IMR-90 (cell line): ENCODE measurements at regions not wholly inside any gene's neighbourhood (a gene's known extent, or its start where the extent isn't known, plus 50 kb on each side); places are given as distances from the start of the nearest gene placed in this dataset.

Experiments
- BHLHE40 ChIP-seq: fragments of 150-350 bp; IDR thresholded peaks from 2 replicates; pipeline ENCODE4 v1.6.1; 2016; ENCODE audit warnings: mild to moderate bottlenecking, low read depth, low read length
- MAFK ChIP-seq: IDR thresholded peaks from 2 replicates; pipeline ENCODE4 v1.6.1; 2012; ENCODE audit warnings: low read depth, low read length, improper control_type of control experiment
- MAZ ChIP-seq: IDR thresholded peaks from 2 replicates; pipeline ENCODE4 v1.6.1; 2012; ENCODE audit warnings: low read depth, mild to moderate bottlenecking, low read length, improper control_type of control experiment, moderate library complexity, borderline replicate concordance
- MXI1 ChIP-seq: IDR thresholded peaks from 2 replicates; pipeline ENCODE4 v1.6.1; 2012; ENCODE audit warnings: low read depth, mild to moderate bottlenecking, low read length, moderate library complexity, borderline replicate concordance
- POLR2A ChIP-seq: IDR thresholded peaks from 2 replicates; pipeline ENCODE4 v1.6.1; 2012; ENCODE audit warnings: mild to moderate bottlenecking, low read depth, low read length
- RAD21 ChIP-seq: IDR thresholded peaks from 2 replicates; pipeline ENCODE4 v1.6.1; 2012; ENCODE audit warnings: low read length, improper control_type of control experiment
- RFX5 ChIP-seq: IDR thresholded peaks from 2 replicates; pipeline ENCODE4 v1.8.0; 2012; ENCODE audit warnings: low read depth, mild to moderate bottlenecking, low read length, moderate library complexity
- SMC3 ChIP-seq: fragments of 150-350 bp; IDR thresholded peaks from 2 replicates; pipeline ENCODE4 v1.6.1; 2016; ENCODE audit warnings: low read depth, mild to moderate bottlenecking, antibody characterized with exemption, low read length, moderate library complexity
- TF ChIP-seq, protein P1 (sequence below): conservative IDR thresholded peaks from 2 replicates; pipeline ENCODE4 v1.5.1; 2012; ENCODE audit warnings: mild to moderate bottlenecking, low read depth, low read length, improper control_type of control experiment
- TF ChIP-seq, protein P2 (sequence below): fragments of 150-350 bp; IDR thresholded peaks from 2 replicates; pipeline ENCODE4 v1.6.1; 2017; ENCODE audit warnings: mild to moderate bottlenecking, antibody characterized with exemption, low read length, low read depth
- TF ChIP-seq, protein P3 (sequence below): fragments of 150-350 bp; IDR thresholded peaks from 2 replicates; pipeline ENCODE4 v1.6.1; 2016; ENCODE audit warnings: low read depth, mild to moderate bottlenecking, low read length, moderate library complexity, borderline replicate concordance

DNA sequence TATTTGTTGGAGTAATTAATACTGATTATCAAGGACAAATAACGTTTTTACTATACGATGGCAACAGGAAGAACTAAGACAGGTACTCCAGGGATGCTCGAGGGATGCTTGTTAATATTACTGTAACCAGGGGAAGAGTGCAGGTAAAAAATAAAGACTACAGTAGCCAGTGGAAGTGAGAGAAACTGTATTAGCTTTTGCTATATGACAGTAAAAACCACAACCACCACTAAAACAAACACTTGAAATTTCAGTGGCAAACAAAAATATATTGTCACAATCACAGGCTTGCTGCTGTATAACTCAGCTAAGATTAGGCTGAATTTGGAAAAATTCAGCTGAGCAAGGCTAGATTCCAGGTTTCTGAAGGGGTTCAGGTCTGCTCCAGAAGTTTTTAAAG lies 812.6 kb upstream of the ADGRL4 start:
- TF ChIP-seq POLR2A = no peak
- TF ChIP-seq, protein P1, sequence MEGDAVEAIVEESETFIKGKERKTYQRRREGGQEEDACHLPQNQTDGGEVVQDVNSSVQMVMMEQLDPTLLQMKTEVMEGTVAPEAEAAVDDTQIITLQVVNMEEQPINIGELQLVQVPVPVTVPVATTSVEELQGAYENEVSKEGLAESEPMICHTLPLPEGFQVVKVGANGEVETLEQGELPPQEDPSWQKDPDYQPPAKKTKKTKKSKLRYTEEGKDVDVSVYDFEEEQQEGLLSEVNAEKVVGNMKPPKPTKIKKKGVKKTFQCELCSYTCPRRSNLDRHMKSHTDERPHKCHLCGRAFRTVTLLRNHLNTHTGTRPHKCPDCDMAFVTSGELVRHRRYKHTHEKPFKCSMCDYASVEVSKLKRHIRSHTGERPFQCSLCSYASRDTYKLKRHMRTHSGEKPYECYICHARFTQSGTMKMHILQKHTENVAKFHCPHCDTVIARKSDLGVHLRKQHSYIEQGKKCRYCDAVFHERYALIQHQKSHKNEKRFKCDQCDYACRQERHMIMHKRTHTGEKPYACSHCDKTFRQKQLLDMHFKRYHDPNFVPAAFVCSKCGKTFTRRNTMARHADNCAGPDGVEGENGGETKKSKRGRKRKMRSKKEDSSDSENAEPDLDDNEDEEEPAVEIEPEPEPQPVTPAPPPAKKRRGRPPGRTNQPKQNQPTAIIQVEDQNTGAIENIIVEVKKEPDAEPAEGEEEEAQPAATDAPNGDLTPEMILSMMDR = no peak
- TF ChIP-seq MXI1 = no peak
- TF ChIP-seq SMC3 = no peak
- TF ChIP-seq BHLHE40 = no peak
- no peak for TF ChIP-seq RAD21
- TF ChIP-seq, protein P2, sequence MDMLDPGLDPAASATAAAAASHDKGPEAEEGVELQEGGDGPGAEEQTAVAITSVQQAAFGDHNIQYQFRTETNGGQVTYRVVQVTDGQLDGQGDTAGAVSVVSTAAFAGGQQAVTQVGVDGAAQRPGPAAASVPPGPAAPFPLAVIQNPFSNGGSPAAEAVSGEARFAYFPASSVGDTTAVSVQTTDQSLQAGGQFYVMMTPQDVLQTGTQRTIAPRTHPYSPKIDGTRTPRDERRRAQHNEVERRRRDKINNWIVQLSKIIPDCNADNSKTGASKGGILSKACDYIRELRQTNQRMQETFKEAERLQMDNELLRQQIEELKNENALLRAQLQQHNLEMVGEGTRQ = no peak
- TF ChIP-seq, protein P3, sequence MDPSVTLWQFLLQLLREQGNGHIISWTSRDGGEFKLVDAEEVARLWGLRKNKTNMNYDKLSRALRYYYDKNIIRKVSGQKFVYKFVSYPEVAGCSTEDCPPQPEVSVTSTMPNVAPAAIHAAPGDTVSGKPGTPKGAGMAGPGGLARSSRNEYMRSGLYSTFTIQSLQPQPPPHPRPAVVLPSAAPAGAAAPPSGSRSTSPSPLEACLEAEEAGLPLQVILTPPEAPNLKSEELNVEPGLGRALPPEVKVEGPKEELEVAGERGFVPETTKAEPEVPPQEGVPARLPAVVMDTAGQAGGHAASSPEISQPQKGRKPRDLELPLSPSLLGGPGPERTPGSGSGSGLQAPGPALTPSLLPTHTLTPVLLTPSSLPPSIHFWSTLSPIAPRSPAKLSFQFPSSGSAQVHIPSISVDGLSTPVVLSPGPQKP = no peak
- TF ChIP-seq MAFK = no peak
- no peak for TF ChIP-seq MAZ
- TF ChIP-seq RFX5 = no peak
